ENCODE measurements at regions not wholly inside any gene's neighbourhood (a gene's known extent, or its start where the extent isn't known, plus 50 kb on each side); places are given as distances from the start of the nearest gene placed in this dataset.
"Not testable (repeated sequence)": the region's sequence is repeated elsewhere in the genome, so short reads cannot be mapped to it uniquely, and the experiment has no call there.

- WGBS = 19% methylated on average over 34 of the region's 34 CpGs
- H3K36me3 ChIP-seq (ENCODE audit: insufficient read depth); DNase-seq (ENCODE audit: extremely low spot score); H3K4me3 ChIP-seq (ENCODE audit: low read depth, low read length); H3K27ac ChIP-seq (ENCODE audit: low read depth); H3K4me1 ChIP-seq (ENCODE audit: insufficient read depth): not testable (repeated sequence)
These were observed 121.5 kb downstream of the PPIAL4G start for GRCh38 chr1:148361427-148362215.

GRCh38 chr1:148357037-148357436 is 126.1 kb downstream of the PPIAL4G start:
- Histone ChIP-seq H3K27ac (ENCODE audit: low read depth) (no peak overlapping the region), H3K4me3 (ENCODE audit: low read depth, low read length) (no peak overlapping the region), H3K4me1 (ENCODE audit: insufficient read depth) (no peaks in the 10 kb centered on the region), H3K36me3 (ENCODE audit: insufficient read depth) (no peaks in the 10 kb centered on the region)
- no peak for DNase-seq (ENCODE audit: extremely low spot score)
- WGBS = 74% methylated on average over 1 of the region's 1 CpG

GRCh38 chr1:148355976-148356375 is 127.1 kb downstream of the PPIAL4G start:
- Histone ChIP-seq H3K27ac (ENCODE audit: low read depth) (no peak overlapping the region), H3K36me3 (ENCODE audit: insufficient read depth) (no peaks in the 10 kb centered on the region)
- 84% methylated on average over 2 of the region's 2 CpGs for WGBS

GRCh38 chr1:148354913-148355308 is 128.2 kb downstream of the PPIAL4G start:
- H3K4me3 ChIP-seq (ENCODE audit: low read depth, low read length) = no peak overlapping the region
- no peaks in the 10 kb centered on the region for H3K4me1 ChIP-seq (ENCODE audit: insufficient read depth)
- 65% methylated on average over 15 of the region's 15 CpGs for WGBS
- no peak overlapping the region for H3K27ac ChIP-seq (ENCODE audit: low read depth)
- no peak for DNase-seq (ENCODE audit: extremely low spot score)
- no peaks in the 10 kb centered on the region for H3K36me3 ChIP-seq (ENCODE audit: insufficient read depth)

More at GRCh38 chr1:148355976-148356375, 127.1 kb downstream of the PPIAL4G start:
- Histone ChIP-seq H3K4me3 (ENCODE audit: low read depth, low read length) (no peak overlapping the region), H3K4me1 (ENCODE audit: insufficient read depth) (no peaks in the 10 kb centered on the region)
- DNase-seq (ENCODE audit: extremely low spot score) = no peak

- 23% methylated on average over 36 of the region's 36 CpGs for WGBS
- no peaks in the 10 kb centered on the region for H3K4me1 ChIP-seq (ENCODE audit: insufficient read depth)
These were observed 128.7 kb downstream of the PPIAL4G start for GRCh38 chr1:148354284-148354912.

GRCh38 chr1:148353461-148354283 is 129.4 kb downstream of the PPIAL4G start:
- Histone ChIP-seq H3K27ac (ENCODE audit: low read depth) (no peak overlapping the region), H3K4me3 (ENCODE audit: low read depth, low read length) (no peak overlapping the region), H3K4me1 (ENCODE audit: insufficient read depth) (no peaks in the 10 kb centered on the region), H3K36me3 (ENCODE audit: insufficient read depth) (no peaks in the 10 kb centered on the region)
- no peak for DNase-seq (ENCODE audit: extremely low spot score)
- WGBS = 37% methylated on average over 31 of the region's 31 CpGs

More at GRCh38 chr1:148354284-148354912, 128.7 kb downstream of the PPIAL4G start:
- H3K27ac ChIP-seq (ENCODE audit: low read depth) = no peak overlapping the region
- no peak for DNase-seq (ENCODE audit: extremely low spot score)
- no peak overlapping the region for H3K4me3 ChIP-seq (ENCODE audit: low read depth, low read length)
- H3K36me3 ChIP-seq (ENCODE audit: insufficient read depth) = no peaks in the 10 kb centered on the region

GRCh38 chr1:148352470-148353053 is 130.5 kb downstream of the PPIAL4G start:
- Histone ChIP-seq H3K36me3 (ENCODE audit: insufficient read depth) (no peaks in the 10 kb centered on the region), H3K4me1 (ENCODE audit: insufficient read depth) (no peaks in the 10 kb centered on the region), H3K4me3 (ENCODE audit: low read depth, low read length) (no peak overlapping the region), H3K27ac (ENCODE audit: low read depth) (no peak overlapping the region)
- WGBS = 78% methylated on average over 8 of the region's 8 CpGs
- no peak for DNase-seq (ENCODE audit: extremely low spot score)

GRCh38 chr1:148347781-148348180 is 135.3 kb downstream of the PPIAL4G start:
- Histone ChIP-seq H3K4me1 (ENCODE audit: insufficient read depth) (no peaks in the 10 kb centered on the region), H3K4me3 (ENCODE audit: low read depth, low read length) (no peak overlapping the region)
- DNase-seq (ENCODE audit: extremely low spot score) = no peak

GRCh38 chr1:148345659-148346151 is 137.4 kb downstream of the PPIAL4G start:
- not testable (repeated sequence) for H3K4me3 ChIP-seq (ENCODE audit: low read depth, low read length); DNase-seq (ENCODE audit: extremely low spot score); H3K27ac ChIP-seq (ENCODE audit: low read depth); H3K4me1 ChIP-seq (ENCODE audit: insufficient read depth); H3K36me3 ChIP-seq (ENCODE audit: insufficient read depth)
- WGBS = 5% methylated on average over 3 of the region's 3 CpGs

More at GRCh38 chr1:148347781-148348180, 135.3 kb downstream of the PPIAL4G start:
- H3K27ac ChIP-seq (ENCODE audit: low read depth) = no peak overlapping the region
- H3K36me3 ChIP-seq (ENCODE audit: insufficient read depth) = no peaks in the 10 kb centered on the region

GRCh38 chr1:148344651-148345050 is 138.5 kb downstream of the PPIAL4G start:
- not testable (repeated sequence) for H3K27ac ChIP-seq (ENCODE audit: low read depth); H3K4me3 ChIP-seq (ENCODE audit: low read depth, low read length); H3K4me1 ChIP-seq (ENCODE audit: insufficient read depth); H3K36me3 ChIP-seq (ENCODE audit: insufficient read depth); DNase-seq (ENCODE audit: extremely low spot score)
- WGBS = 79% methylated on average over 2 of the region's 2 CpGs

- not testable (repeated sequence) for H3K4me1 ChIP-seq (ENCODE audit: insufficient read depth); DNase-seq (ENCODE audit: extremely low spot score); H3K4me3 ChIP-seq (ENCODE audit: low read depth, low read length); H3K36me3 ChIP-seq (ENCODE audit: insufficient read depth); H3K27ac ChIP-seq (ENCODE audit: low read depth)
- 81% methylated on average over 1 of the region's 1 CpG for WGBS
These were observed 141.4 kb downstream of the PPIAL4G start for GRCh38 chr1:148341729-148342128.

- peak overlapping the region; percentile 32 for H3K27ac ChIP-seq (ENCODE audit: low read depth)
- WGBS = 23% methylated on average over 5 of the region's 5 CpGs
These were observed 146.8 kb downstream of the PPIAL4G start for GRCh38 chr1:148336121-148336918.

More at GRCh38 chr1:148336121-148336918, 146.8 kb downstream of the PPIAL4G start:
- not testable (repeated sequence) for H3K4me3 ChIP-seq (ENCODE audit: low read depth, low read length); H3K36me3 ChIP-seq (ENCODE audit: insufficient read depth); DNase-seq (ENCODE audit: extremely low spot score); H3K4me1 ChIP-seq (ENCODE audit: insufficient read depth)

All from urinary bladder (tissue), 3 donors.